Hepatocyte (in vitro differentiated cells): ENCODE measurements at regions not wholly inside any gene's neighbourhood (a gene's known extent, or its start where the extent isn't known, plus 50 kb on each side); places are given as distances from the start of the nearest gene placed in this dataset.

ENCODE experiments used
- DNase-seq: peaks from one replicate; pipeline ENCODE4 v3.0.0-alpha.2; 2016; ENCODE audit warnings: low spot score
- H2AFZ ChIP-seq: fragments of 200-600 bp; sonication (generic); 2 replicates; pipeline ENCODE4 v1.6.0; 2016; ENCODE audit warnings: antibody characterized with exemption, mild to moderate bottlenecking
- H3K27ac ChIP-seq: fragments of 200-600 bp; sonication (generic); 2 replicates; pipeline ENCODE4 v1.5.1; 2016; ENCODE audit warnings: mild to moderate bottlenecking
- H3K27me3 ChIP-seq: fragments of 200-600 bp; sonication (generic); 2 replicates; pipeline ENCODE4 v1.6.1; 2016
- H3K36me3 ChIP-seq: fragments of 200-600 bp; sonication (generic); replicated peaks from 2 replicates; pipeline ENCODE4 v1.5.1; 2016; ENCODE audit warnings: low read depth; ENCODE audit not compliant: insufficient read depth
- H3K4me1 ChIP-seq: fragments of 200-600 bp; sonication (generic); 2 replicates; pipeline ENCODE4 v1.5.1; 2016; ENCODE audit warnings: mild to moderate bottlenecking, moderate library complexity; ENCODE audit not compliant: insufficient read depth
- H3K4me2 ChIP-seq: fragments of 200-600 bp; sonication (generic); 2 replicates; pipeline ENCODE4 v1.6.0; 2016
- H3K4me3 ChIP-seq: fragments of 200-600 bp; sonication (generic); 2 replicates; pipeline ENCODE4 v1.5.1; 2016; ENCODE audit warnings: mild to moderate bottlenecking
- H3K79me2 ChIP-seq: fragments of 200-600 bp; sonication (generic); 2 replicates; pipeline ENCODE4 v1.6.0; 2017; ENCODE audit warnings: mild to moderate bottlenecking
- H3K9me2 ChIP-seq: fragments of 200-600 bp; sonication (generic); replicated peaks from 2 replicates; pipeline ENCODE4 v1.6.0; 2017; ENCODE audit warnings: mild to moderate bottlenecking; ENCODE audit not compliant: insufficient read depth
- H3K9me3 ChIP-seq: fragments of 200-600 bp; sonication (generic); 2 replicates; pipeline ENCODE4 v1.5.1; 2016; ENCODE audit warnings: low read depth, mild to moderate bottlenecking
- H4K20me1 ChIP-seq: fragments of 200-600 bp; sonication (generic); 2 replicates; pipeline ENCODE4 v1.6.0; 2016; ENCODE audit warnings: mild to moderate bottlenecking; ENCODE audit not compliant: insufficient read depth, poor library complexity, severe bottlenecking
- CTCF ChIP-seq: fragments of 200-600 bp; sonication (generic); IDR thresholded peaks from 2 replicates; pipeline ENCODE4 v1.5.1; 2016; ENCODE audit warnings: antibody characterized with exemption, mild to moderate bottlenecking; ENCODE audit not compliant: poor library complexity
- EZH2 ChIP-seq: fragments of 200-600 bp; sonication (generic); IDR thresholded peaks from 2 replicates; pipeline ENCODE4 v1.6.1; 2016; ENCODE audit warnings: antibody characterized with exemption, mild to moderate bottlenecking, borderline replicate concordance
- EZH2phosphoT487 ChIP-seq: fragments of 200-600 bp; sonication (generic); IDR thresholded peaks from one replicate; pipeline ENCODE4 v1.6.1; 2018; ENCODE audit warnings: antibody characterized with exemption, mild to moderate bottlenecking, low read depth, moderate library complexity; ENCODE audit not compliant: unreplicated experiment, severe bottlenecking
- WGBS: methylation state at CpG from one replicate; pipeline ENCODE4 v1.1.6; 2016; ENCODE audit warnings: low lambda C conversion rate; ENCODE audit errors: missing lambda C conversion rate; 5-methylcytosine and 5-hydroxymethylcytosine counted together

- Histone ChIP-seq H3K4me2 (no peak overlapping the region), H3K27me3 (no peaks in the 10 kb centered on the region), H3K9me2 (no peaks in the 10 kb centered on the region), H3K79me2 (no peaks in the 10 kb centered on the region), H2AFZ (no peak overlapping the region), H3K27ac (no peak overlapping the region), H3K9me3 (no peaks in the 10 kb centered on the region), H3K4me1 (no peaks in the 10 kb centered on the region), H3K4me3 (no peak overlapping the region), H4K20me1 (no peaks in the 10 kb centered on the region), H3K36me3 (no peaks in the 10 kb centered on the region)
- DNase-seq, result no peak
- no peak for TF ChIP-seq EZH2
- no peak for TF ChIP-seq EZH2phosphoT487
- TF ChIP-seq CTCF, result no peak
- WGBS, result 76% methylated on average over 7 of the region's 7 CpGs
These were observed 314.7 kb downstream of the PRR16 start for GRCh38 chr5:120778491-120779484.

GRCh38 chr5:120779674-120780073 lies 315.6 kb downstream of the PRR16 start:
- Histone ChIP-seq H3K27ac (no peak overlapping the region), H3K9me2 (no peaks in the 10 kb centered on the region), H4K20me1 (no peaks in the 10 kb centered on the region), H3K27me3 (no peaks in the 10 kb centered on the region), H3K36me3 (no peaks in the 10 kb centered on the region), H2AFZ (no peak overlapping the region), H3K9me3 (no peaks in the 10 kb centered on the region), H3K4me3 (no peak overlapping the region), H3K4me1 (no peaks in the 10 kb centered on the region), H3K79me2 (no peaks in the 10 kb centered on the region), H3K4me2 (no peak overlapping the region)
- TF ChIP-seq CTCF (no peak), EZH2 (no peak), EZH2phosphoT487 (no peak)
- WGBS, result 79% methylated on average over 2 of the region's 2 CpGs
- no peak for DNase-seq

- no peaks in the 10 kb centered on the region for H3K36me3 ChIP-seq
- H3K4me2 ChIP-seq, result no peak overlapping the region
- no peaks in the 10 kb centered on the region for H3K9me2 ChIP-seq
- no peaks in the 10 kb centered on the region for H3K9me3 ChIP-seq
- H3K79me2 ChIP-seq, result no peaks in the 10 kb centered on the region
- no peaks in the 10 kb centered on the region for H3K4me1 ChIP-seq
- H3K27ac ChIP-seq, result no peak overlapping the region
- no peak for DNase-seq
- H2AFZ ChIP-seq, result no peak overlapping the region
- no peaks in the 10 kb centered on the region for H3K27me3 ChIP-seq
- H4K20me1 ChIP-seq, result no peaks in the 10 kb centered on the region
- WGBS, result 39% methylated on average over 1 of the region's 1 CpG
- TF ChIP-seq EZH2 (no peak), EZH2phosphoT487 (no peak), CTCF (no peak)
- H3K4me3 ChIP-seq, result no peak overlapping the region
These were observed 324.4 kb downstream of the PRR16 start for GRCh38 chr5:120788481-120788880.
